CD4-positive, alpha-beta memory T cell (primary cell): ENCODE measurements at regions not wholly inside any gene's neighbourhood (a gene's known extent, or its start where the extent isn't known, plus 50 kb on each side); places are given as distances from the start of the nearest gene placed in this dataset.
"Not testable (repeated sequence)": the region's sequence is repeated elsewhere in the genome, so short reads cannot be mapped to it uniquely, and the experiment has no call there.

Experiments
- CTCF ChIA-PET: fragments of 350-600 bp; sonication (Branson Sonifier 250); formaldehyde crosslinking; loops from one replicate; lab custom pipeline; 2021; ENCODE audit warnings: inconsistent platforms; ENCODE audit not compliant: partially characterized antibody; lab: Charles Lee
- POLR2A ChIA-PET: fragments of 350-600 bp; sonication (Branson Sonifier 250); formaldehyde crosslinking; loops from one replicate; lab custom pipeline; 2021; ENCODE audit not compliant: partially characterized antibody; lab: Charles Lee
- DNase-seq, 5 donors: peaks; one replicate each; pipeline versions ENCODE4 v3.0.0 to v3.0.0-alpha.2; 2020 to 2022; ENCODE audit warnings: mixed read lengths in 1 of 5
- H3K27ac ChIP-seq: one replicate; pipeline ENCODE4 v1.7.0; 2013; ENCODE audit warnings: low read depth, low read length
- H3K27me3 ChIP-seq: 2 replicates; pipeline ENCODE4 v1.7.0; 2013; ENCODE audit warnings: mild to moderate bottlenecking, low read length, moderate library complexity; ENCODE audit not compliant: insufficient read depth
- H3K36me3 ChIP-seq: 2 replicates; pipeline ENCODE4 v1.7.0; 2013; ENCODE audit warnings: mild to moderate bottlenecking, low read length, moderate library complexity; ENCODE audit not compliant: insufficient read depth
- H3K4me1 ChIP-seq: 2 replicates; pipeline ENCODE4 v1.7.0; 2013; ENCODE audit warnings: mild to moderate bottlenecking, low read length, moderate library complexity; ENCODE audit not compliant: insufficient read depth
- H3K4me3 ChIP-seq, 2 donors: one replicate each; pipeline ENCODE4 v1.7.0; 2013; ENCODE audit warnings: low read length in 2 of 2, mild to moderate bottlenecking in 1 of 2
- H3K9me3 ChIP-seq, 2 donors: one replicate each; pipeline ENCODE4 v1.7.0; 2013; ENCODE audit warnings: low read length in 2 of 2, control low read depth in 1 of 2; ENCODE audit not compliant: control insufficient read depth in 1 of 2
- H3K27ac Mint-ChIP-seq, 7 donors: one replicate each; pipeline ENCODE4 v1.8.0; 2020 to 2021; ENCODE audit warnings: mixed read lengths in 7 of 7, mild to moderate bottlenecking in 6 of 7, inconsistent platforms in 3 of 7, moderate library complexity in 3 of 7
- H3K27me3 Mint-ChIP-seq, 2 donors: one replicate each; pipeline ENCODE4 v1.8.0; 2020 to 2021; ENCODE audit warnings: mixed read lengths in 2 of 2
- H3K36me3 Mint-ChIP-seq, 2 donors: one replicate each; pipeline ENCODE4 v1.8.0; 2020 to 2021; ENCODE audit warnings: mixed read lengths in 2 of 2, inconsistent platforms in 1 of 2, mild to moderate bottlenecking in 1 of 2
- H3K4me1 Mint-ChIP-seq, 4 donors: one replicate each; pipeline ENCODE4 v1.8.0; 2020 to 2021; ENCODE audit warnings: mixed read lengths in 4 of 4, mild to moderate bottlenecking in 1 of 4
- H3K4me3 Mint-ChIP-seq, 8 donors: one replicate each; pipeline ENCODE4 v1.8.0; 2020 to 2021; ENCODE audit warnings: mixed read lengths in 8 of 8, mild to moderate bottlenecking in 7 of 8, moderate library complexity in 6 of 8, inconsistent platforms in 3 of 8
- H3K9me3 Mint-ChIP-seq, 8 donors: one replicate each; pipeline ENCODE4 v1.8.0; 2020 to 2021; ENCODE audit warnings: mixed read lengths in 8 of 8, mild to moderate bottlenecking in 5 of 8, inconsistent platforms in 3 of 8, moderate library complexity in 1 of 8
- intact Hi-C: fragments of 100-400 bp; cut with micrococcal nuclease; formaldehyde crosslinking; loops from one replicate; pipeline ENCODE4 v1.15.1; 2023

DNA sequence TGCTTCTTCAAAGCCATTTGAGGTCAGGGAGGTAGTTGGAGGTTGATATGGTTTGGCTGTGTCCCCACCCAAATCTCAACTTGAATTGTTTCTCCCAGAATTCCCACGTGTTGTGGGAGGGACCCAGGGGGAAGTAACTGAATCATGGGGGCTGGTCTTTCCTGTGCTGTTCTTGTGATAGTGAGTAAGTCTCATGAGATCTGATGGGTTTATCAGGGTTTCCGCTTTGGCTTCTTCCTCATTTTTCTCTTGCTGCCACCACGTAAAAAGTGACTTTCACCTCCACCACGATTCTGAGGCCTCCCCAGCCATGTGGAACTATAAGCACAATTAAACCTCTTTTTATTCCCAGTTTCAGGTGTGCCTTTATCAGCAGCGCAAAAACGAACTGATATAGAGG, 62.5 kb upstream of the NFE2L3 start:
- H3K4me1 ChIP-seq, H3K9me3 Mint-ChIP-seq, DNase-seq, H3K36me3 Mint-ChIP-seq, H3K36me3 ChIP-seq, H3K4me3 Mint-ChIP-seq, H3K9me3 ChIP-seq, H3K4me3 ChIP-seq, H3K27me3 Mint-ChIP-seq, intact Hi-C loops, H3K27ac ChIP-seq, H3K27me3 ChIP-seq: not testable (repeated sequence)
- CTCF ChIA-PET = interaction anchor here (0.6 to 15.8 kb wide), 25 partner anchors 9 to 1090 kb away, joined by 3 to 288 read pairs (median 13); partner anchors contain the start of gene NFE2L3
- H3K4me1 Mint-ChIP-seq = peaks cover 4 to 16% (median 11%) of the 10 kb centered on the region in 4 donors
- POLR2A ChIA-PET = interaction anchor here (0.8 to 7.2 kb wide), 5 partner anchors 94 to 202 kb away, joined by 3 to 69 read pairs (median 4); partner anchors contain the start of genes CBX3 and HNRNPA2B1
- H3K27ac Mint-ChIP-seq = peak overlapping the region in 1 of 7 donors; percentile 19

DNA sequence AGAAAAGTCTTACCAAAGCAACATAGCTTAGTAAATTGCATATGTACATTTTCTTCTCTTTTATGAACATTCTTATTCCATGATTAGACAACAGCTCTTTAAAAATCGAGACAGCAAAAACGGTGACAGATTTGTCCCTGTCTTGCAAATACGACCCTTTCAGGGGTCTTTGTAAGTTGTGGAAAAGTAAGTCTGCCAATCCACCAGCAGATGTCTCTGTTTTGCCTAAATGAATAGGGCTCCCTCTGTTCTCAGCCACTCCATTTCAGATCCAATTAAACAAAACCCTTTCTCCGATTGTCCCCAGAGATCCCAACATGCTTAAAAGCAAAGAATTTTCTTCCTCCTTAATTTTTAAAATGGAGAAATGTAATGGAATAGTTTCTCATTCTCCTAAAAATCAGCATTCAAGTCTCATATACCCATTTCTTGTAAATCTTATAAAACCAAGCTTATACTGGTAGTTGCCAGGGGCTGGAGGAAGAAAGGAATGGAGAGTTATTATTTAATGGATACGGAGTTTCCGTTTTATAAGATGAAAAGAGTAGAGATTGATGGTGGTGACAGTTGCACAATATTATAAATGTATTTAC, 61.0 kb upstream of the NFE2L3 start:
- Histone ChIP-seq H3K4me1 (no peaks in the 10 kb centered on the region), H3K4me3 (no peak overlapping the region), H3K9me3 (no peaks in the 10 kb centered on the region), H3K27ac (no peak overlapping the region), H3K27me3 (no peaks in the 10 kb centered on the region), H3K36me3 (no peaks in the 10 kb centered on the region)
- Mint-ChIP-seq H3K27me3 (no peaks in the 10 kb centered on the region), H3K27ac (peak overlapping the region in 2 of 7 donors; percentile 0), H3K9me3 (no peaks in the 10 kb centered on the region), H3K4me1 (peaks cover 4 to 18% (median 12%) of the 10 kb centered on the region in 4 donors), H3K4me3 (peak overlapping the region in 2 of 8 donors; percentile 5 to 20), H3K36me3 (no peaks in the 10 kb centered on the region)
- intact Hi-C loops = loop anchor here (1.0 to 10.0 kb wide), 9 partner anchors 21 to 1074 kb away; partner anchors contain the start of genes HOXA9 and NFE2L3
- ChIA-PET CTCF (interaction anchor here (0.7 to 15.8 kb wide), 54 partner anchors 8 to 576 kb away, joined by 3 to 288 read pairs (median 6); partner anchors contain the start of genes CBX3, NFE2L3 and SNX10), POLR2A (interaction anchor here (0.7 to 7.2 kb wide), 7 partner anchors 21 to 274 kb away, joined by 3 to 69 read pairs (median 7); partner anchors contain the start of genes CBX3, HNRNPA2B1 and NFE2L3)
- peak in 4 of 5 donors; percentile 40 to 45 (median 44) for DNase-seq

DNA sequence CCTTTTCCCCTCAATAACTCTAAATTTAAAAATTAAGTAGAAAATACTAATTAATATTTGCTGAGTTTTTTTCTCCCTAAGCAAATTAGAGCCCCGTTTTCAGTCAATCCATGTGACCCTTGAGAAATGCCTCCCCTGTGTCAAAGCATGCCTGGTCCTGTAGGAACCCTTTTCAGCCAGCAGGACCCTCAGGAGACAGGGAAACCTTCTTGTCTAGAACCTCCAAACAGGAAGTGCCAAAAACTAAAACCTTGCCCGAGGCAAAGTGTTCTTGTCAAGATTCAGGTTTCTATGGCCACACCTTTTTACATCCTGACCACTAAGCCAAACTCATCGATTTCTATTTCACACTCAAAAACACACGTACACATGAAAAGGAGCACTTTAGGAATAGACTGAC, 60.1 kb upstream of the NFE2L3 start:
- Histone ChIP-seq H3K9me3 (no peaks in the 10 kb centered on the region), H3K36me3 (no peaks in the 10 kb centered on the region), H3K27me3 (no peaks in the 10 kb centered on the region), H3K27ac (no peak overlapping the region), H3K4me1 (peaks cover 6% of the 10 kb centered on the region), H3K4me3 (no peak overlapping the region)
- ChIA-PET POLR2A (interaction anchor here (0.9 to 7.2 kb wide), 5 partner anchors 60 to 113 kb away, joined by 3 to 69 read pairs (median 11); partner anchors contain the start of genes CBX3, HNRNPA2B1 and NFE2L3), CTCF (interaction anchor here (1.0 to 15.8 kb wide), 20 partner anchors 10 to 1069 kb away, joined by 3 to 288 read pairs (median 10); partner anchors contain the start of gene NFE2L3)
- H3K27ac Mint-ChIP-seq = peak overlapping the region in 1 of 7 donors; percentile 48
- no peaks in the 10 kb centered on the region for H3K36me3 Mint-ChIP-seq
- H3K9me3 Mint-ChIP-seq = no peaks in the 10 kb centered on the region
- intact Hi-C loops = loop anchor here (1.0 to 10.0 kb wide), 9 partner anchors 20 to 1073 kb away; partner anchors contain the start of genes HOXA9 and NFE2L3
- peak overlapping the region in 1 of 8 donors; percentile 5 for H3K4me3 Mint-ChIP-seq
- no peak for DNase-seq
- no peaks in the 10 kb centered on the region for H3K27me3 Mint-ChIP-seq
- H3K4me1 Mint-ChIP-seq = peaks cover 10 to 27% (median 20%) of the 10 kb centered on the region in 4 donors

- Histone ChIP-seq H3K4me1 (peaks cover 17% of the 10 kb centered on the region), H3K27ac (no peak overlapping the region), H3K4me3 (no peak overlapping the region), H3K36me3 (no peaks in the 10 kb centered on the region), H3K9me3 (no peaks in the 10 kb centered on the region), H3K27me3 (no peaks in the 10 kb centered on the region)
- no peak for DNase-seq
- ChIA-PET CTCF (interaction anchor here (0.9 to 15.8 kb wide), 15 partner anchors 12 to 1068 kb away, joined by 3 to 288 read pairs (median 5); partner anchors contain the start of genes CBX3 and NFE2L3), POLR2A (interaction anchor here (0.9 to 7.2 kb wide), 4 partner anchors 59 to 112 kb away, joined by 3 to 69 read pairs (median 20); partner anchors contain the start of genes CBX3, HNRNPA2B1 and NFE2L3)
- H3K9me3 Mint-ChIP-seq = no peaks in the 10 kb centered on the region
- peak overlapping the region in 2 of 7 donors; percentile 6 to 70 for H3K27ac Mint-ChIP-seq
- intact Hi-C loops = loop anchor here (5.0 to 10.0 kb wide), 3 partner anchors 59 to 1072 kb away; partner anchors contain the start of genes HOXA9 and NFE2L3
- peaks cover 16 to 38% (median 27%) of the 10 kb centered on the region in 4 donors for H3K4me1 Mint-ChIP-seq
- H3K27me3 Mint-ChIP-seq = no peaks in the 10 kb centered on the region
- H3K4me3 Mint-ChIP-seq = no peak overlapping the region
- H3K36me3 Mint-ChIP-seq = no peaks in the 10 kb centered on the region
Observed at GRCh38 chr7:26093023-26093422, 59.0 kb upstream of the NFE2L3 start.

- Histone ChIP-seq H3K27me3 (no peaks in the 10 kb centered on the region), H3K4me3 (no peak overlapping the region), H3K9me3 (no peaks in the 10 kb centered on the region), H3K27ac (no peak overlapping the region), H3K36me3 (no peaks in the 10 kb centered on the region), H3K4me1 (peaks cover 23% of the 10 kb centered on the region)
- Mint-ChIP-seq H3K27me3 (no peaks in the 10 kb centered on the region), H3K4me1 (peaks cover 12 to 48% (median 27%) of the 10 kb centered on the region in 4 donors), H3K27ac (peak overlapping the region in 4 of 7 donors; percentile 15 to 57 (median 38)), H3K36me3 (no peaks in the 10 kb centered on the region), H3K9me3 (no peaks in the 10 kb centered on the region), H3K4me3 (peak overlapping the region in 1 of 8 donors; percentile 39)
- ChIA-PET POLR2A (interaction anchor here (1.0 to 1.2 kb wide), 2 partner anchors 102 to 103 kb away, joined by 3 read pairs; no protein-coding TSS in a partner anchor), CTCF (interaction anchor here (2.5 kb wide), 1 partner anchor 269 kb away, joined by 10 read pairs; no protein-coding TSS in a partner anchor)
- intact Hi-C loops = loop anchor here (10.0 kb wide), 2 partner anchors 409 to 1069 kb away; partner anchors contain the start of gene HOXA9
- DNase-seq = no peak
Observed at GRCh38 chr7:26096136-26096535, 55.9 kb upstream of the NFE2L3 start.

DNA sequence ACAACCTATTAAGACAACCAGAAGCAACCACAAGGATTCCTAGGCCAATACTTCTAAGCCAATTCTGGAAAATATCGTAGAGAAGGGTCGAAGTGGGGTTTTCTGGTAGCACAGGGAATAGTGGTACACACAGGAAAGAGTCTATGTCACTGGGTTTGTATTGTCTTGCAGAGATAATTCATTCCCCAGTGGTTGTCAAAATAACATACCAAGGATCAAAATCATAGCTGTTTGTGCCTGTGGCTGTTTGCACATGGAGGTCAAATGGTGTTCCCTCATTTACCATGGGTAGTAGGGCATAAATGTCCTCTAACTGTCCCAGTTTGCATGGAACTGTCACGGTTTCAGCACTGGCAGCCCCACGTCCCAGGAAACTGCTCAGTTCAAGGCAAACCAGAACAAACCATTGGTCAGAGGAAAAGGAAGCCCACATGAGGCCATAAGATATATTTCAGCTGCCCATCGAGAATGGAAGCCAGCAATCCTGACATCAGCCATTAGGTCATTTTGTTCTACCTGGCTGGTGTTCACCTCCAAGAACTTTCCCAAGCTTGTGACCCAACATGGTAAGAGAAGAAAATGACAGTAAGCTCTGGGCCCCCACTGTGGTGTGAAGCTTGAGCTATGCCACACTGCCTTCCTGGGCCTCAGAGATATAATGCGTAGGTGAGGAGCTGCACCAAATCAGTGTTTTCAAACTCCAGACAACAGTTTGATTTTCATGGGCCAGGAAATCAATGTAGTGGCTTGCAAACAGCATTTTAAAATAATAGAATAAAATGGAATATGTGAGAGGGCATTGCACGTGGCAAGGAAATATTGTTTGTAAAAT, 53.9 kb upstream of the NFE2L3 start:
- no peaks in the 10 kb centered on the region for H3K9me3 Mint-ChIP-seq
- Histone ChIP-seq H3K9me3 (no peaks in the 10 kb centered on the region), H3K27ac (no peak overlapping the region), H3K27me3 (no peaks in the 10 kb centered on the region), H3K4me1 (peaks cover 36% of the 10 kb centered on the region), H3K4me3 (no peak overlapping the region), H3K36me3 (no peaks in the 10 kb centered on the region)
- no peaks in the 10 kb centered on the region for H3K27me3 Mint-ChIP-seq
- peak overlapping the region in 5 of 7 donors; percentile 5 to 79 (median 55) for H3K27ac Mint-ChIP-seq
- no peak for DNase-seq
- POLR2A ChIA-PET = interaction anchor here (1.1 to 3.2 kb wide), 9 partner anchors 14 to 103 kb away, joined by 3 to 19 read pairs (median 6); partner anchors contain the start of genes CBX3, HNRNPA2B1 and NFE2L3
- intact Hi-C loops = loop anchor here (1.0 to 10.0 kb wide), 3 partner anchors 8 to 1067 kb away; partner anchors contain the start of gene HOXA9
- H3K4me3 Mint-ChIP-seq = peak overlapping the region in 7 of 8 donors; percentile 12 to 69 (median 35)
- CTCF ChIA-PET = interaction anchor here (0.6 to 2.2 kb wide), 9 partner anchors 7 to 1277 kb away, joined by 3 to 8 read pairs (median 5); no protein-coding TSS in a partner anchor
- peaks cover 8 to 52% (median 29%) of the 10 kb centered on the region in 4 donors for H3K4me1 Mint-ChIP-seq
- no peaks in the 10 kb centered on the region for H3K36me3 Mint-ChIP-seq
